Neural crest cell (in vitro differentiated cells): ENCODE measurements at regions not wholly inside any gene's neighbourhood (a gene's known extent, or its start where the extent isn't known, plus 50 kb on each side); places are given as distances from the start of the nearest gene placed in this dataset.
"Not testable (repeated sequence)": the region's sequence is repeated elsewhere in the genome, so short reads cannot be mapped to it uniquely, and the experiment has no call there.

Experiments used
- DNase-seq: peaks from one replicate; pipeline ENCODE4 v3.0.0; 2021; ENCODE audit warnings: low read depth, mixed read lengths, low spot score
- H3K27ac Mint-ChIP-seq: one replicate; pipeline ENCODE4 v1.8.0; 2021; ENCODE audit warnings: mild to moderate bottlenecking, mixed read lengths; ENCODE audit not compliant: unreplicated experiment
- H3K27me3 Mint-ChIP-seq: 2 replicates; pipeline ENCODE4 v1.8.0; 2021; ENCODE audit warnings: low read depth, mild to moderate bottlenecking, mixed read lengths
- H3K36me3 Mint-ChIP-seq: 2 replicates; pipeline ENCODE4 v1.8.0; 2021; ENCODE audit warnings: low read depth, mild to moderate bottlenecking, mixed read lengths
- H3K4me1 Mint-ChIP-seq: 2 replicates; pipeline ENCODE4 v1.8.0; 2021; ENCODE audit warnings: mixed read lengths
- H3K4me3 Mint-ChIP-seq: one replicate; pipeline ENCODE4 v1.8.0; 2021; ENCODE audit warnings: mild to moderate bottlenecking, mixed read lengths
- H3K9me3 Mint-ChIP-seq: 2 replicates; pipeline ENCODE4 v1.8.0; 2021; ENCODE audit warnings: mixed read lengths
- TF ChIP-seq, protein P1 (sequence below): fragments of 200-600 bp; sonication (generic); conservative IDR thresholded peaks from 2 replicates; pipeline ENCODE4 v1.5.0; 2021; ENCODE audit warnings: antibody characterized with exemption, mild to moderate bottlenecking

DNA sequence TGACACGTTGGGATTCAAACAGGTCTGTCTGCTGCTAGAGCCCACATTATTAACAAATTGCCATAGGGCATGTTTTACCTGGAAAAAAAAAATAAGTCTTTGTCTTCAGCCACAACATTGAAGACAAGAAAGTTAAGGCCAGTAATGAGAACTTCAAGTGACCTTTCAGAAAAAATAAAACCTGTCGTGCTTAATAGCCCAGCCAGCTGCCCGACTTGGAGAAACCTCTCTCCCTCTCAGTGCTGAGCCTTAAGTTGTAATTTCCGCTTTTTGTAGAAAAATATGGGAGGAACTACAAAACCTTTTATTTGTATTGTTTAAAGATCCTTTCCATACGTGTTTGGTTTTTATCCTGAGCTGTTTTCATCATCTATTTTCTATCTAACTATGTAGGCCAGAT, 454.3 kb upstream of the SLITRK6 start:
- not testable (repeated sequence) for H3K9me3 Mint-ChIP-seq, H3K36me3 Mint-ChIP-seq, H3K27ac Mint-ChIP-seq, H3K27me3 Mint-ChIP-seq, DNase-seq, H3K4me1 Mint-ChIP-seq, H3K4me3 Mint-ChIP-seq

DNA sequence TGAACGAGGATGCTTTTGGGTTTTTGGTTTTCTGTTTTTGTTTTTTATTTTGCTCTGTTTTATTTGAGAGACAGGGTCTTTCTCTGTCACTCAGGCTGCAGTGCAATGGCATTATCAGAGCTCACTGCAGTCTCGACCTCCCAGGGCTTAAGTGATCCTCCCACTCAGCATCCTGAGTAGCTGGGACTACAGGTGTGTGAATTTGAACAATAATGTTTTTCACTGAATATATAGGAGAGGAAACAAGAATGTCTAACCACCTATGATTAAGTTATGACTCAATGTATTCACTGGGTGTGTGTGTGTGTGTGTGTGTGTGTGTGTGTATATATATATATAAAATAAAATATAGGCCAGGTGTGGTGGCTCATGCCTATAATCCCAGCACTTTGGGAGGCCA, 456.6 kb upstream of the SLITRK6 start:
- not testable (repeated sequence) for H3K4me3 Mint-ChIP-seq, H3K4me1 Mint-ChIP-seq

DNA sequence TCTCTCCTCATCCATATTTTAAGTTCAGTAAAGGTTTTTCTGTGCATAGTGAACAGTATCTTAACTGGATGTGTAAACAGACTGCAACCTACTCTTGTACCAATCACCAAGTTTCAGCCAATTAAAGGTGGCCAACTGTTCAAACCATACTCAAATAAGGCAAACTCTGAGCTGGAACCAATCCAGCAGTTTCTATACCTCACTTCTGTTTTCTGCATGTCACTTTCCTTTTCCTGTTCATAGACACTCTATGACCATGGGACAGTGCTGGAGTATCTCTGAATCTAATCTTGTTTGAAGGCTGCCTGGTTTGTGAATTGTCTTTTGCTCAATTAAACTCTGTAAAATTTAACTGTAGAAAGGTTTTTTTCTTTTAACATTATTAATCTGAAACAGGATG, 470.3 kb upstream of the SLITRK6 start:
- H3K27ac Mint-ChIP-seq = peak overlapping the region; percentile 30
- no peaks in the 10 kb centered on the region for H3K27me3 Mint-ChIP-seq
- no peaks in the 10 kb centered on the region for H3K9me3 Mint-ChIP-seq
- TF ChIP-seq, protein P1, sequence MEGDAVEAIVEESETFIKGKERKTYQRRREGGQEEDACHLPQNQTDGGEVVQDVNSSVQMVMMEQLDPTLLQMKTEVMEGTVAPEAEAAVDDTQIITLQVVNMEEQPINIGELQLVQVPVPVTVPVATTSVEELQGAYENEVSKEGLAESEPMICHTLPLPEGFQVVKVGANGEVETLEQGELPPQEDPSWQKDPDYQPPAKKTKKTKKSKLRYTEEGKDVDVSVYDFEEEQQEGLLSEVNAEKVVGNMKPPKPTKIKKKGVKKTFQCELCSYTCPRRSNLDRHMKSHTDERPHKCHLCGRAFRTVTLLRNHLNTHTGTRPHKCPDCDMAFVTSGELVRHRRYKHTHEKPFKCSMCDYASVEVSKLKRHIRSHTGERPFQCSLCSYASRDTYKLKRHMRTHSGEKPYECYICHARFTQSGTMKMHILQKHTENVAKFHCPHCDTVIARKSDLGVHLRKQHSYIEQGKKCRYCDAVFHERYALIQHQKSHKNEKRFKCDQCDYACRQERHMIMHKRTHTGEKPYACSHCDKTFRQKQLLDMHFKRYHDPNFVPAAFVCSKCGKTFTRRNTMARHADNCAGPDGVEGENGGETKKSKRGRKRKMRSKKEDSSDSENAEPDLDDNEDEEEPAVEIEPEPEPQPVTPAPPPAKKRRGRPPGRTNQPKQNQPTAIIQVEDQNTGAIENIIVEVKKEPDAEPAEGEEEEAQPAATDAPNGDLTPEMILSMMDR = no peak
- no peak for DNase-seq
- H3K36me3 Mint-ChIP-seq = peaks cover 3% of the 10 kb centered on the region
- no peaks in the 10 kb centered on the region for H3K4me1 Mint-ChIP-seq
- H3K4me3 Mint-ChIP-seq = no peak overlapping the region

More for the DNA sequence above, 456.6 kb upstream of the SLITRK6 start:
- not testable (repeated sequence) for H3K27ac Mint-ChIP-seq, H3K27me3 Mint-ChIP-seq, H3K9me3 Mint-ChIP-seq, DNase-seq, H3K36me3 Mint-ChIP-seq

GRCh38 chr13:86282442-86282841, 483.2 kb upstream of the SLITRK6 start:
- H3K4me1 Mint-ChIP-seq = peaks cover 4% of the 10 kb centered on the region
- H3K27ac Mint-ChIP-seq = no peak overlapping the region
- DNase-seq = no peak
- no peaks in the 10 kb centered on the region for H3K36me3 Mint-ChIP-seq
- TF ChIP-seq, protein P1 = no peak
- H3K4me3 Mint-ChIP-seq = no peak overlapping the region
- H3K9me3 Mint-ChIP-seq = no peaks in the 10 kb centered on the region
- H3K27me3 Mint-ChIP-seq = no peaks in the 10 kb centered on the region

- TF ChIP-seq, protein P1 = no peak
- no peak overlapping the region for H3K27ac Mint-ChIP-seq
- H3K9me3 Mint-ChIP-seq = no peaks in the 10 kb centered on the region
- H3K4me3 Mint-ChIP-seq = no peak overlapping the region
- DNase-seq = no peak
- H3K27me3 Mint-ChIP-seq = no peaks in the 10 kb centered on the region
- H3K36me3 Mint-ChIP-seq = no peaks in the 10 kb centered on the region
- H3K4me1 Mint-ChIP-seq = peaks cover 4% of the 10 kb centered on the region
Measured at GRCh38 chr13:86283031-86283430, 483.8 kb upstream of the SLITRK6 start.

- Mint-ChIP-seq H3K36me3 (no peaks in the 10 kb centered on the region), H3K27ac (no peak overlapping the region), H3K4me1 (no peaks in the 10 kb centered on the region), H3K4me3 (no peak overlapping the region), H3K9me3 (no peaks in the 10 kb centered on the region), H3K27me3 (no peaks in the 10 kb centered on the region)
- no peak for DNase-seq
- TF ChIP-seq, protein P1 = no peak
Measured at GRCh38 chr13:86298725-86299124, 499.5 kb upstream of the SLITRK6 start.

DNA sequence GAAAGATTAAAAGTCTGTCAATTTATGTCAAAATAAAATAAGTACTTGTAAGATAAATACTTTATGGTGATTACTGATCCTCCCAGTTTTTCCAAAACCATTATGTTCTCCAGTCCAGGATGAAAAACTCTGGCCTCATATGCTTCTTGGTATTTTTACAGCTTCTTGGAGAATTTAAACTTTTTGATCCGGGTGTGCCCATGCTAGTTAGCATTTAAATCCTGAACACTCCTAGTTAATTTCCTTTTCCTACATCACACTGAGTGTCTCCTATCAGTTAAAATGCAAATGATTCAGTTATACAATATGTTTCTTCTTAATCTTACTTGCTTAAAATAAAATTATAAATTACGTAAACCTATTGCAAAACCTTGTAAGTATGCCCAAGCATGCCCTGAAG, 499.9 kb upstream of the SLITRK6 start:
- Mint-ChIP-seq H3K27ac (no peak overlapping the region), H3K27me3 (no peaks in the 10 kb centered on the region), H3K9me3 (no peaks in the 10 kb centered on the region), H3K36me3 (no peaks in the 10 kb centered on the region), H3K4me1 (no peaks in the 10 kb centered on the region), H3K4me3 (no peak overlapping the region)
- TF ChIP-seq, protein P1 = no peak
- no peak for DNase-seq
